SK-N-MC (cell line): ENCODE measurements at regions not wholly inside any gene's neighbourhood (a gene's known extent, or its start where the extent isn't known, plus 50 kb on each side); places are given as distances from the start of the nearest gene placed in this dataset.

Experiments
- EZH2 ChIP-seq: fragments of 200-600 bp; sonication (generic); IDR thresholded peaks from one replicate; pipeline ENCODE4 v1.6.1; 2017; ENCODE audit warnings: antibody characterized with exemption
- POLR2AphosphoS5 ChIP-seq: IDR thresholded peaks from 2 replicates; pipeline ENCODE4 v1.6.1; 2012; ENCODE audit warnings: mild to moderate bottlenecking, low read depth, low read length, borderline replicate concordance

- TF ChIP-seq POLR2AphosphoS5 = no peak
- TF ChIP-seq EZH2 = no peak
These were observed 123.6 kb downstream of the CXCL12 start for GRCh38 chr10:44261296-44261695.
